Ramos (cell line): ENCODE measurements at regions not wholly inside any gene's neighbourhood (a gene's known extent, or its start where the extent isn't known, plus 50 kb on each side); places are given as distances from the start of the nearest gene placed in this dataset.
"Not testable (repeated sequence)": the region's sequence is repeated elsewhere in the genome, so short reads cannot be mapped to it uniquely, and the experiment has no call there.

Experiments
- in situ Hi-C: fragments of 300-500 bp; cut with MboI; formaldehyde crosslinking; loops from one replicate; pipeline ENCODE4 v1.14.3; 2022; ENCODE audit warnings: low sequenced_read_pairs; ENCODE audit not compliant: unreplicated experiment

DNA sequence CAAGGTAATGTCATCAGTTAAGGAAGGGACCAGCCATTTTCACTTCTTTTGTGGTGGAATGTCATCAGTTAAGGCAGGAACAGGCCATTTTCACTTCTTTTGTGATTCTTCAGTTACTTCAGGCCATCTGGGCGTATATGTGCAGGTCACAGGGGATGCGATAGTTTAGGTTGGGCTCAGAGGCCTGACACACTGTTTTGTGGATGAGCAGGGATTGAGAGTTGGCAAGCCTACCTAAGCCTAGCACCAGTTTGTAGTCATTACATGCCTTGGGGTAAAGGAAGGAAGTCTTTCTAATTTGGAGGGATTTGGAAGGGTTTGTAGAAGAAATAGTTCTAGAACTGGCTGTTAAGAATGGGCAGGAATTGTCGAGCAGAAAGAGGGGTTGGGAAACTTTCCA lies 457.2 kb downstream of the TMEM135 start:
- in situ Hi-C loops, result not testable (repeated sequence)

DNA sequence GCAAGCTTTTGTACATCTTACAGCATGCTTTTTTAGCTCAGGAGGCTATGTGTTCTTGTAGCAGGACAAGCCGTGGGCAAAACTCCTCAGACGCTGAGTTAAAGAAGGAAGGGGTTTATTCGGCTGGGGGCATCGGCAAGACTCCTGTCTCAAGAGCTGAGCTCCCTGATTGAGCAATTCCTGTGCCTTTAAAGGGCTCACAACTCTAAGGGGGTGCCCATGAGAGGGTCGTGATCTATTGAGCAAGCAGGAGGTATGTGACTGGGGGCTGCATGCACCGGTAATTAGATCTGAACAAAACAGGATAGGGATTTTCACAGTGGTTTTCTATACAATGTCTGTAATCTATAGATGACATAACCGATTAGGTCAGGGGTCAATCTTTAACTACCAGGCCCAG lies 456.3 kb downstream of the TMEM135 start:
- in situ Hi-C loops, result not testable (repeated sequence)

DNA sequence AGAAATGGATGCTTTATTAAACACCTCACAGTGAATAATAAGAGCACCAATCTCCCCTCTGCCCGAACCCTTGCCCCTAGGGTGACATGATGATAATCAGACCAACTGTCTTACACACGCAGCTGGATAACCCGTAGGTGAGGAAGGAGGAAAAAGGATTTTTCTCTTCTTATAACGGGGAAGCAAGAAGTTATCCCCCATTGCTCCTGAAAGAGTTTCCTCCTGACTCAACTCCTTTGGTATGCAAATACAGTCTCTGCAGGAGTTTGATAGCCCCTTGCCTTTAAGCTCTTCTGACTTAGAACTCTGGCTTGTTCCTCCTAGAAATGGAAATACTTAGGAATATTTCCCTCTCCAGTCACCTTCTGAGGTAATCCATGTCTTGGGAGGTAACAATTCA lies 455.8 kb downstream of the TMEM135 start:
- in situ Hi-C loops, result no loop called here

DNA sequence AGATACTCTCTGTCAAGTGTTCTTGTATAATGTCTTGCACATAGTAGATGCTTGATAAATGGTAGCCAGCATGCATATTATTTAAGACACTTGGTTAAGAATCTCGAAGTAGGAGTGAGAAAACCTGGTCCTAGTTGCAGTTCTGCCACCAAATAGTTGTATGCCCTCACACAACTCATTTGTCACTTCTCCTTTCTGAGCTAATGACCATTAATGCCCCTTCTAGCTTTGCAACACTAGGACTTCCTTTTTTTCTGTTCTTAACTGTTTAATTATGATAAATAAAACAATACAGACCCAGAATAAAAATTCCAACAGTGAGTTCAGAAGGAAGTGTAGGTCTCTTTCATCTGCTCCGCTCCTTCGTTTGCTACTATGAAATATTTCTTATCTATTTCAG lies 453.6 kb downstream of the TMEM135 start:
- in situ Hi-C loops, result no loop called here

DNA sequence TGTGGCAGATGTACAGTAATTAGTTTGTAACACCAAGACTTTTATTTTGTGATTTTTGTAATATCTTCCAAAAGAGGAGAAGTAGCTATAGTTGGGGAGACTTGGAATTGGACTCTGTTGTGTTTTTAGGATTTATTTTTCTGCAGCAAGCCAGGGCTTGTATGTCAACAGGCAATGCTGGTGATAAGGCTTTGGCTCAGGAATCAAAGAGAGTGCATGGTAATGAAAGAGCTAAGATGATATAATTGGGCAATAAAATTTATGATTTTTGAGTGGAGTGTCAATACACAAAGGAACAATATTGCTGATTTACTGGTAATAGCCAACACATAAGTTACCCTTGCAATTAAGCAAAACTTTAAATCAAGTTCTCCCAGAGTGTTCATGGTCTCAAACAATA lies 452.9 kb downstream of the TMEM135 start:
- in situ Hi-C loops, result no loop called here

DNA sequence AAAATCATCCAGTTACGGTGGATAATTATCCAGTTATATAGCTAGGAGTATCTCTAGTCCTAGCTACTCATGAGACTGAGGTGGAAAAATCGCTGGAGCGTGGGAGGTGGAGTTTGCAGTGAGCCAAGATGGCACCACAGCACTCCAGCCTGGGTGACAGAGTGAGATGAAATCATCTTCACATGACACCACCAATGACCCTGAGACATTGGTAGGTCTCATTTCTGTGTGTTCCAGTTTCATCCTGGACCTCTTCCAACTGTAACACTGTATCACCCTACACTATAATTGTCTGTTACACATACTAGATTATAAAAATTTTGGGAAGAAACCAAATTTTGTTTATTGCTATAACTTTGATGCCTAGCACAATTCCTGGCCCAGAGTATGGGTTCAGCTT lies 446.8 kb downstream of the TMEM135 start:
- in situ Hi-C loops, result no loop called here

DNA sequence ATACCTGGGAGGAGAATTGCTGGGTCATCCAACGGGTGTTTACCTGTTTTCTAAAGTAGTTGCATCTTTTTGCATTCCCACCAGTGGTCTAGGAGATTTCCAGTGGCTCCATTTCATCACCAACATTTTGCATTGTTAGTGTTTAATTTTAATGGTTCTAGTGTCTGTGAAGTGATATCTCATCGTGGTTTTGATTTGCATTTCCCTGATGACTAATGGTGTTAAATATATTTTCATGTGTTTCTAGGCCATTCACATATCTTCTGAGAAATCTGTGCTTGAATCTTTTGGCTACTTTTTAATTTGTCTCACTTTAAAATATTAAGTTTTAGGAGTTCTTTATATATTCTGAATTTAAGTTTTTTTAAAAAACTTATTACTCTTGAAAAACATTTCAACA lies 439.6 kb downstream of the TMEM135 start:
- in situ Hi-C loops, result no loop called here

DNA sequence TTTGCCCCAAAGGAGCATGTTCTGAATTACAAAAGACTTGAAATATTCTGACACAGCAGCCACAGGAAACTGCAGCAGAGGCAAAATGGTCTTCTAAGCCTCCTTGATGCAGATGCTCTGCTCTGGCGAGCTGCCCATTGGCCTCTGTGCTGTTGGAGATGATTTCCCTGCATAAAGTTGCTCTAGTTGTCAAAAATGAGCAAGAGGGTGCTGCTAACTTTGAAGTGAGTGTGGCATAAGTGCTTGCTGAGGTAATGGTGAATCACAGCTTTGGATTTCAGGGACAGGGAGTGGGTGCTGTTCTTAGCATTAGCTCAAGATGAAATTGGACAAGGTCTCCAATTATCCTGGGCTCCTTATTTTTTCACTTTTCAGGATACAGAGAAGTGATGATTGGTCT lies 435.4 kb downstream of the TMEM135 start:
- in situ Hi-C loops, result loop anchor here (25.0 kb wide), 1 partner anchor 864 kb away; the partner anchor contains the start of gene CTSC

DNA sequence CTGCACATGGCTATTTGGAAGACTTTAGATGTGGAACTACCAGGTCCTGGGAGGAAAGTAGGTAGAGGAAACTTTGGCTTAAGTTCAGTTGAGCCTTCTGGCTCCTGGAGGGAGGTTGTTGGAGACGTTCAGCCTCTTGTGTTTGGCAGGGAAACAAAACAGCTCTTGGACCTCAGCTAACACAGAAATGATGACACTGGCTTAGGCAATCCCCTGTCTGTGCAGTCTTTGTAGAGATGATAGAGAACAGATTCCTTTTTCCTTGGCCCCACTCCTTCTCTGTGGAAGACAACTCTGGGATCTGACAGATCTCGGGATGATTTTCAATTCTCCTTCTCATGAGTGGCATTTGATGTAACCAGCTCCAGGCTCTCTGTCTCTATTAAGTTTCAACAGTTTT lies 428.5 kb downstream of the TMEM135 start:
- in situ Hi-C loops, result loop anchor here (25.0 kb wide), 1 partner anchor 871 kb away; the partner anchor contains the start of gene CTSC

DNA sequence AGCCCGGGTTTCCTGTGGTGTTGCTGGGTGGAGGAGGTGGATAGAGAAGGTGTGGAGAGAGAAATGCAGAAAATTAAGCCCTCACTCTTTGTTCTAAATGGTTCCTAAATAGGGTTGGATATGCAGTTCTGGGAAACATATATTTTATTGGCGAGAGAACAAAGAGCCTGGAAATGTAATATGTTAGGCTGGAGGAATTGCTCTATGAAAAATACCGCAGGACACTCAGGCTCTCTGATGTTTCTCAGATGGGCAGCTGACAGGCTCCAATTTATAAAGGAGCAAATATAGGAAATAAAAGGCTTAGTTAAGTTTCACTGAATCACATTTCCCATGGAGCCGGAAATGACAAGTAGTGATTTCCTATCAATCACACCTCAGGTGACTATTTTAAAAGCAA lies 428.0 kb downstream of the TMEM135 start:
- in situ Hi-C loops, result loop anchor here (25.0 kb wide), 1 partner anchor 872 kb away; the partner anchor contains the start of gene CTSC

DNA sequence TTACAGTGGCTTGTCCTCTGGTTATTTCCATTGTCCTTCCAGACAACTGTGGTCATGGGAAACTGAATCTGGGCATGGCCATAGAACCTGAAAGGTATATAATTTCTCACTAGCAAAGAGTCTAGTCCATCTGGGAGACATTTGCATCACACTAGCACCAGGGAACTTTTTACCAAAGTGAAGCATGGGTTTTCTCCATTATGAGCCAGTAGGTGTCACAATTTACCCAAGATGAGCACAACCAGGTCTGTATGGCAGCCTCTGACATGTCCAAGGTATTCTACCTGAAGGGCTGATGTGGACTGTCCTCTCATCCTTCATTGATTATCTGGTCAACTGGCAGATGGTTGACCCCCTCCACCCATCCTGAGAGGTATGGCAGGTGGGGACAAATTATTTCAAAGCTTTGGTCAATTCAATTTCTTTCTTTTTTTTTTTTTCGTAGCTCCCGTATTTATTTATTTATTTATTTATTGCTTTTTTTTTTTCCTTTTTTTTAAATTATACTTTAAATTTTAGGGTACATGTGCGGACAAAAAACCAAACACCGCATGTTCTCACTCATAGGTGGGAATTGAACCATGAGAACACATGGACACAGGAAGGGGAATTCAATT lies 425.9 kb downstream of the TMEM135 start:
- in situ Hi-C loops, result loop anchor here (25.0 kb wide), 1 partner anchor 874 kb away; the partner anchor contains the start of gene CTSC

DNA sequence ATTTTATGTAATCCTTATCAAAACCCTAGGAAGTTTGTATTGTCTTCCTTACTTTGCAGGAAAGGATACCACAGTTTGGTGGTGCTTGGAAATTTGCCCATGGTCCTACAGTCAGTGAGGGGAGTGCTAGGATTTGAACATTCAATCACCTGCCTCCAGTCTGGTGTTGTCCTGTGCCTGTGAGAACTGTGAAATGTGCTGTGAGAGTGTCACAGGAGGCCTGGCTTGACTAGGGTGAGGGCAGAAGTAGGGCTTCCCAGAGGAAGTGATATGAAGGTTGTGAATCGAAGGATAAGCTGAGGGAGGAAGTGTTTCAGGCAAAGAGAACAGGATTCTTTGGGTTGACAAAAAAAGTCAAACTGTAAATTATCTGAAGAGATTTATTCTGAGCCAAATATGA lies 424.4 kb downstream of the TMEM135 start:
- in situ Hi-C loops, result loop anchor here (25.0 kb wide), 1 partner anchor 875 kb away; the partner anchor contains the start of gene CTSC

DNA sequence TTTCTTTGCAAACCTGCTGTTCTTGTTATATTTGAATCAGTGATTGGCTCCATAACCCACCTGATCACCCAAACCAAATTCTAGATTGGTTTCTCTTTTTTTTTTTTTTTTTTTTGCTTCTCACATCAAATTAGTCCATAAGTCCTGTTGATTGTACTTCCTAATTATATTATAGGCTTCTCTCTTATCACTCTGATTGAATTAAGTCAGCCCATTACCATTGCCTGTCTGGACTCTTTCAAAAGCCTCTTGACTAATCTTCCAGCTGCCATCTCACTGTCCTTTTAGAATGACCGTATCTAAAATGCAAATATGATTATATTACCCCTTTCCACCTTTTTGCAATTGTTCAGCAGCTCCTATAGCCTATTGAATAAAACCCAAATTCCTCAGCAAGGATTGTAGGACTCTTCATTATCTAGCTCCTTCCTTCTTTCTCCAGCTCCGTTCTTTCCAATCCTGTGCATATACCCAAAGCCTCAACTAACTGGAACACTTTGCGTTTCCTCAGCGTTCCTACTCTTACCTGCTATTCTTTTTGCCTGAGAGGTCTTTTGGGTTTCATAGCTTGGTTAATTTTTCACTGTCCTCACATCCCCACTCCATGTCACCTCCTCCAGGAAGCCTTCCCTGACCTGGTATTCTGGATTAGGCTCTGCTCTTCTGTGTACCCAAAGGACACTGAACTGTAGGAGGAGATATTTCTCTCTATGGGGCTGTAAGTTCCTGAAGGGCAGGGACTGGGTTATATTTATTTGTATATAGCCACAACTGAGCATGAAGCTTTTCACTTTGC lies 423.3 kb downstream of the TMEM135 start:
- in situ Hi-C loops, result loop anchor here (25.0 kb wide), 1 partner anchor 876 kb away; the partner anchor contains the start of gene CTSC

DNA sequence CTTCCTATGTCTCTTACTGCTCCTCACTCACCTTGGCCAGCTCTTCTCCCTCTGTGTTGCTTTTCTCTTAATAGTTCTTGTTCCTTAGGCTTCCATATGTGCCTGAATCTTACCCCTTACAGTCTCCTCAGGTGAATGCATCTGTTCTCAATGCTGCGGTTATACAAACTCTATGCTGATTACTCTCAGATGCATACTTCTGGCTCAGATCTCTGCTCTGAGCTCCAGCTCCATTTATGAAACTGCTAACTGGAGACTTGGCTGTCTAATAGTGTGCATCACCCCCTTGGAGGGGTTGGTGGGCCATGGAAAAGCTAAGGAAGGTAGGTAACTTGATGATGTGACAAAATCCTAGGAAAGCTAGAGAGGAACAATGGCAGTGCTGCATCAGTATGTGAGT lies 422.5 kb downstream of the TMEM135 start:
- in situ Hi-C loops, result loop anchor here (25.0 kb wide), 1 partner anchor 877 kb away; the partner anchor contains the start of gene CTSC

DNA sequence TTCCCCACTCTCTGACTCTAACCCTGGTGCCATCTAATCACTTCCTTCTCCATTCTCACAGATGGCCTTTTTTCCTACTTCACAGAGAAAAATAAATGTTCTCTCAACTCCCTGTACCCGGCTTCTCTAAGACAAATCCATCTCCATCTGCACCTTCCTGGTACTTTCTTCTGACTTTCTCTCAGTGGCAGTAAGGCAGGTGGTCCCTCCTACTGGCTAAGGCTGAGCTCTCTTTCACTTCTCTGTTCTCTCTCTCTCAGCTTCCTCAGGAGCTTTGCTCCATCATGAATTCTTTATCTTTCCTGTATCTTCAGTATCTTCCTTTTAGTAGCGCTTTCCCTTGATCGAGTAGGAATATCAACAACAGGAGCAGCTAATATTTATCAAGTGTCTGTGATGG lies 421.6 kb downstream of the TMEM135 start:
- in situ Hi-C loops, result loop anchor here (25.0 kb wide), 1 partner anchor 878 kb away; the partner anchor contains the start of gene CTSC

DNA sequence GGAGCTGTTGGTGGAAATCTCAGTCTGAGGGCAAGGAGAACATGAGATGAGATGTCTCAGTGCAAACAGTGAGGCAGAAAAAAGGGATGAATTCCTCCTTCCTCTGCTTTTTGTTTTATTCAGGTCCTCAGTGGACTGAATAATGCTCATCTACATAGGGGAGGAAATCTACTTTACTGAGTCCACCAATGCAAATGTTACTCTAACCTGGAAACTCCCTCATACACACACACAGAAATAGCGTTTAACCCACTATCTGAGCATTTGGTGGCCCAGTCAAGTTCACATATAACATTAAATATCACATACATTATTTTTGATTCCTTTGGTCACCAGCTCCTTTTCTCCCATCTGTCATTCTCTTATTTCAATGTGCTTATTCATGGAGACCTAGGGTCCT lies 418.8 kb downstream of the TMEM135 start:
- in situ Hi-C loops, result loop anchor here (25.0 kb wide), 1 partner anchor 881 kb away; the partner anchor contains the start of gene CTSC

DNA sequence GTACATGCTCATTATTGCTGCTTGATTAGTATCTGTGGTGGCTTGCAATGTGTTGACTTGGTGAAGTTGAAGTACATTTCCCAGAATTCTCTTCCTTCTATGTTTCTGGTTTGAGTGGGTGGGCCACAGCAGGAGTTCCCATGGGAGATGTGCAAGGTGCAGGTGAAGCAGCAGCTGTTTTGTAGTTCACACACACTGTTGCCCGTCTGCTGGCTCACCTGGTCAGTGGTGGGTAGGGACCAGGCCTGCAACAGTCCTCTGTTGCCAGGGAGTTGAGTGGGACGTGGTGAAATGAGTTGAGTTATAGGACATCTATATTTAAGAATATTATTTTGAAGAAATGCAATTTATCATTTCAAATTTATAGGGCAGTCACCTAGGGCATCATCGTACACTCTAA lies 417.4 kb downstream of the TMEM135 start:
- in situ Hi-C loops, result loop anchor here (25.0 kb wide), 1 partner anchor 882 kb away; the partner anchor contains the start of gene CTSC

DNA sequence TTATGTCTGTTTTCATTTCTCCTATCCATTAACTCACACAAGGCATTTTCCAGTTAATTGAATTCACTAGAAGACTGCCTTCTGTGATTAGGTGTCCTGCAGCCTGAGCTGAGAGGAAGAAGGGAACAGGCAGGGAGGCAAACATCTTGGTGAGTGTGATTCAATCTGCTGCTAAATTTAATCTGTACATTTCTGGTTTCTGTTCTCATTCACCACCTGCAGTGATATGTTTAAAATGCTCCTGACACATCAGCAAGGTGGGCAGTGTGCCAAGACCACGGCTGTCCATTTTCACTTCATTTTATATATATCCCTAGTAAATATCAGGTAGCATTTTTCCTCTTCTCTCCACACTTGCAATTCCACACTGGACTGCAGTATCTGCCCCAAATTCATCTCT lies 416.5 kb downstream of the TMEM135 start:
- in situ Hi-C loops, result loop anchor here (25.0 kb wide), 1 partner anchor 883 kb away; the partner anchor contains the start of gene CTSC

DNA sequence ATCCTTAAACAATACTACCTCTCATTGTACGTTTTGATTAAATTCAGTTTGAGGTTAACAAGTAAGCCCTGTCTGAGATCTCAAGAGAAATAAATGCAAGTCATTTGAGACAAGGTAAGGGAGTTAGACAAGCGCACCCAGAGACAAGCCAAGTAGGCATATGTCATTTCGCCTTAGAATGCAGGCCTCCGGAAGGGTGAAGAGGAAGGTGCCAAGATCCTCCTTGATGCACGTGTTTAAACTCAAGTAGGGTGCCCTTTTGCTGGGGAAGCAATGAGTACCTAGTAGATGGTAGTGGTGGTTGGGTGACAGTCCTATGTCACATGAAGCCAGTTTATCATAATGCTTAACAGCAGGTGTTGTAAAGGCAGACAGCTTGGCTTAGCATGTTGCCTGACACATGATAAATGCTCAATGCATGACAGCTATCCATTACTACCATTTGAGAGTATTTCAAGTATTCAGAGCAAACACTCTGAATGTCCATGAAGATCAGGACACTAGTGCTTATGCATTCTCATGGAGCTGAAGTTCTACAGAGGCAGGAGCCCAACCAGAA lies 415.9 kb downstream of the TMEM135 start:
- in situ Hi-C loops, result loop anchor here (25.0 kb wide), 1 partner anchor 884 kb away; the partner anchor contains the start of gene CTSC

DNA sequence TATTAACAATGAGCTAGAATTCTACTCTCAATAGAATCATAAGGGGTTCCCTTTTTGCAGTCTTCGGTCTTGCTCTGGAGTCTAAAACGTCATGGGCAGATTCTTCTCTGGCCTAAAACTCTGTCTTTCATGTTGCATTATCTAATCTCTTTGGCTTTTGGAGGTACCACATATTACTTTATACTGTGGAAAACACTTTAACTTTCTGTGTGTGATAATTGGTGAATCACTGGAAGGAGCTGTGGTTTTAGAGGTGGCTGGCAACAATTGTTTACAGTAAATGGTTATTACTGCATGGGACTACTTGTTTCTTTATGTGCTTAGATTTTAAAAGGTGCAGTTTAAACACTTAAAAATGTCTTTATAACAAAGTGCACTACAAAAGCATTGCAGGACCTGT lies 414.3 kb downstream of the TMEM135 start:
- in situ Hi-C loops, result loop anchor here (25.0 kb wide), 1 partner anchor 885 kb away; the partner anchor contains the start of gene CTSC
